SK-N-SH (cell line): ENCODE measurements at regions not wholly inside any gene's neighbourhood (a gene's known extent, or its start where the extent isn't known, plus 50 kb on each side); places are given as distances from the start of the nearest gene placed in this dataset.

Source experiments
- CTCF ChIA-PET: fragments of 300-600, 350-600 bp; formaldehyde crosslinking; extraction: SDS; loops from one replicate; lab custom pipeline; 2021; lab: Yijun Ruan, JAX
- POLR2A ChIA-PET: fragments of 350-600 bp; sonication (Branson Sonifier 250); formaldehyde crosslinking; extraction: SDS; loops from one replicate; lab custom pipeline; 2020; ENCODE audit warnings: antibody characterized with exemption, inconsistent platforms; lab: Yijun Ruan, JAX
- DNase-seq: peaks from one replicate; pipeline ENCODE4 v3.0.0; 2012
- H2AFZ ChIP-seq: fragments of 200-600 bp; sonication (generic); 2 replicates; pipeline ENCODE4 v1.8.1; 2016; ENCODE audit warnings: antibody characterized with exemption, mild to moderate bottlenecking, low read depth
- H3F3A ChIP-seq: fragments of 200-600 bp; sonication (generic); replicated peaks from 2 replicates; pipeline ENCODE3; 2016; ENCODE audit warnings: antibody characterized with exemption, mild to moderate bottlenecking; ENCODE audit not compliant: insufficient read depth
- H3K27ac ChIP-seq, 2 experiments: fragments of 200-500 bp in 1 of 2; fragments of 200-600 bp in 1 of 2; sonication (Bioruptor generic) in 1 of 2; sonication (generic), shearing (Covaris generic) in 1 of 2; 2 replicates each; pipeline versions ENCODE4 v1.5.1 to v1.6.1; 2014 to 2016; ENCODE audit warnings: low read depth in 2 of 2, inconsistent platforms in 1 of 2, low read length in 1 of 2, mild to moderate bottlenecking in 1 of 2, mixed read lengths in 1 of 2
- H3K27me3 ChIP-seq: fragments of 200-600 bp; sonication (generic), shearing (Covaris generic); 2 replicates; pipeline ENCODE4 v1.6.1; 2016; ENCODE audit warnings: mixed run types; ENCODE audit not compliant: insufficient read depth
- H3K36me3 ChIP-seq, 2 experiments: fragments of 200-500 bp in 1 of 2; fragments of 200-600 bp in 1 of 2; sonication (Bioruptor generic) in 1 of 2; sonication (generic) in 1 of 2; replicated peaks in 1 of 2; 2 replicates each; pipeline versions ENCODE3 to v1.5.1; 2014 to 2016; ENCODE audit warnings: low read length in 1 of 2, mild to moderate bottlenecking in 1 of 2; ENCODE audit not compliant: insufficient read depth in 2 of 2, control insufficient read depth in 1 of 2
- H3K4me1 ChIP-seq, 2 experiments: fragments of 200-500 bp in 1 of 2; fragments of 200-600 bp in 1 of 2; sonication (Bioruptor generic) in 1 of 2; sonication (generic), shearing (Covaris generic) in 1 of 2; 2 replicates each; pipeline versions ENCODE4 v1.5.1 to v1.6.1; 2014 to 2016; ENCODE audit warnings: low read depth in 1 of 2, low read length in 1 of 2, mixed run types in 1 of 2; ENCODE audit not compliant: insufficient read depth in 2 of 2, control insufficient read depth in 1 of 2
- H3K4me2 ChIP-seq: fragments of 200-600 bp; sonication (generic), shearing (Covaris generic); 2 replicates; pipeline ENCODE4 v1.6.1; 2017; ENCODE audit warnings: mixed run types
- H3K4me3 ChIP-seq, 2 experiments: fragments of 200-500 bp in 1 of 2; fragments of 200-600 bp in 1 of 2; sonication (Bioruptor generic) in 1 of 2; sonication (generic), shearing (Covaris generic) in 1 of 2; 2 replicates each; pipeline versions ENCODE4 v1.5.1 to v1.8.1; 2014 to 2016; ENCODE audit warnings: low read depth in 2 of 2, inconsistent platforms in 1 of 2, low read length in 1 of 2, mild to moderate bottlenecking in 1 of 2, mixed read lengths in 1 of 2, moderate library complexity in 1 of 2
- H3K79me2 ChIP-seq: fragments of 200-600 bp; sonication (generic); 2 replicates; pipeline ENCODE4 v1.8.1; 2017; ENCODE audit warnings: mild to moderate bottlenecking; ENCODE audit not compliant: insufficient read depth
- H3K9ac ChIP-seq: fragments of 200-600 bp; sonication (generic); 2 replicates; pipeline ENCODE4 v1.6.1; 2017; ENCODE audit warnings: mixed run types
- H3K9me2 ChIP-seq: fragments of 200-600 bp; sonication (generic); 2 replicates; pipeline ENCODE4 v1.6.1; 2017; ENCODE audit warnings: mixed run types
- H3K9me3 ChIP-seq: fragments of 200-600 bp; sonication (generic); 2 replicates; pipeline ENCODE4 v1.6.1; 2017; ENCODE audit warnings: mixed run types, mild to moderate bottlenecking, moderate library complexity
- H4K20me1 ChIP-seq: fragments of 200-600 bp; sonication (generic); 2 replicates; pipeline ENCODE4 v1.6.1; 2017; ENCODE audit warnings: mild to moderate bottlenecking, mixed run types; ENCODE audit not compliant: insufficient read depth
- CHD2 ChIP-seq: fragments of 150-350 bp; IDR thresholded peaks from 2 replicates; pipeline ENCODE4 v1.6.1; 2018; ENCODE audit warnings: low read length; ENCODE audit not compliant: partially characterized antibody
- EZH2phosphoT487 ChIP-seq: fragments of 200-600 bp; sonication (generic); IDR thresholded peaks from 2 replicates; pipeline ENCODE4 v1.6.1; 2017; ENCODE audit warnings: low read depth, mixed run types, mild to moderate bottlenecking, antibody characterized with exemption, moderate library complexity, borderline replicate concordance
- FOSL2 ChIP-seq: IDR thresholded peaks from 2 replicates; pipeline ENCODE4 v1.4.0; 2012; ENCODE audit warnings: low read depth, mild to moderate bottlenecking, moderate library complexity, borderline replicate concordance
- FOXM1 ChIP-seq: IDR thresholded peaks from 2 replicates; pipeline ENCODE4 v1.4.0; 2012; ENCODE audit warnings: low read depth, mild to moderate bottlenecking
- GATA2 ChIP-seq: sonication (generic); formaldehyde crosslinking; IDR thresholded peaks from 2 replicates; pipeline ENCODE4 v1.5.0; 2020; ENCODE audit warnings: mild to moderate bottlenecking, missing genetic modification reagents
- NFIC ChIP-seq: IDR thresholded peaks from 2 replicates; pipeline ENCODE4 v1.4.0; 2012; ENCODE audit warnings: borderline replicate concordance
- POLR2AphosphoS5 ChIP-seq: IDR thresholded peaks from 2 replicates; pipeline ENCODE4 v1.6.1; 2012; ENCODE audit warnings: low read depth, low read length
- SIN3A ChIP-seq: IDR thresholded peaks from 2 replicates; pipeline ENCODE4 v1.6.1; 2012; ENCODE audit warnings: low read depth, mild to moderate bottlenecking, low read length, moderate library complexity, borderline replicate concordance
- TAF1 ChIP-seq: IDR thresholded peaks from 2 replicates; pipeline ENCODE4 v1.6.1; 2012; ENCODE audit warnings: low read depth, mild to moderate bottlenecking, low read length, moderate library complexity, borderline replicate concordance
- TEAD4 ChIP-seq: IDR thresholded peaks from 2 replicates; pipeline ENCODE4 v1.4.0; 2012; ENCODE audit warnings: mild to moderate bottlenecking, borderline replicate concordance; ENCODE audit not compliant: insufficient read depth
- WGBS: methylation state at CpG from one replicate; pipeline ENCODE4 v1.1.6; 2017; ENCODE audit warnings: low lambda C conversion rate; 5-methylcytosine and 5-hydroxymethylcytosine counted together
- TF ChIP-seq, protein P1 (sequence below): IDR thresholded peaks from 2 replicates; pipeline ENCODE4 v1.4.0; 2012; ENCODE audit warnings: low read depth
- TF ChIP-seq, protein P2 (sequence below): IDR thresholded peaks from 2 replicates; pipeline ENCODE4 v1.4.0; 2012; ENCODE audit warnings: low read depth, borderline replicate concordance
- TF ChIP-seq, protein P3 (sequence below): IDR thresholded peaks from 2 replicates; pipeline ENCODE4 v1.4.0; 2012; ENCODE audit warnings: low read depth, borderline replicate concordance
- TF ChIP-seq, protein P4 (sequence below): fragments of 150-350 bp; IDR thresholded peaks from 2 replicates; pipeline ENCODE4 v1.6.1; 2016; ENCODE audit warnings: mild to moderate bottlenecking, low read depth, low read length
- TF ChIP-seq, protein P5 (sequence below): fragments of 200-600 bp; sonication (generic); IDR thresholded peaks from 2 replicates; pipeline ENCODE4 v1.6.1; 2017; ENCODE audit warnings: antibody characterized with exemption, mild to moderate bottlenecking, moderate library complexity
- TF ChIP-seq, protein P6 (sequence below): IDR thresholded peaks from 2 replicates; pipeline ENCODE4 v1.6.1; 2012; ENCODE audit warnings: mild to moderate bottlenecking, low read depth, low read length, moderate library complexity

DNA sequence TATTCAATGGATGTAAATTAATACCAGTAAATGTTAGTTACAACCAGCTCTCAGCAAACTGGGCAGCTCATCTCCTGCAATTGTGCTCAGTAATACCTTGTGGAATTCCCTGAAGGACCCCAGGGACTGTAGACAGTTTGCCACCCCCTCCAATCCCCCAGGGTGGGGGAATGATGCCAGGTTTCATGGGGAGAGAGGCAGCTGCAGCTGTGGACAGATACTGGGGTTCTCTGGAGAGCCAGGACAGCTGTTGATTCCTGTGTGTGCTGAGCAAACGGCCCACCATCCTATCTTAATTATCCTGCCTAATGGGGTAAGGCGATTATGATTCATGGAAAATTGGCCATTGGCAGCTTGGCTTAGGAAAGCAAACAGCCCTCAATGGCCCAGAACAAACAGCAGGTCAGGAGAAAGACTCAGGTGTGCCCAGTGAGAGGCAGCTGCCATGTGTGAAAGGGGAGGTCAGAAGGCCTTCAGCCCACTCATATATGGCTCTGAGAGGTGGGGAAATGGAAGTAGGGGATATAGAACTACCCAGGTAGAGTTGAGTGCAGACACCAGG, 148.9 kb upstream of the CTTNBP2NL start:
- H3K4me1 ChIP-seq = peaks cover 0 to 9% of the 10 kb centered on the region in 2 experiments; a peak in 1 of 4 replicates
- no peaks in the 10 kb centered on the region for H4K20me1 ChIP-seq
- no peak overlapping the region for H3K27ac ChIP-seq
- ChIA-PET POLR2A (no interaction called here), CTCF (interaction anchor here (1.1 to 1.5 kb wide), 2 partner anchors 112 to 123 kb away, joined by 3 to 5 read pairs; no protein-coding TSS in a partner anchor)
- H3K9me3 ChIP-seq = no peaks in the 10 kb centered on the region
- DNase-seq = no peak
- WGBS = 0% methylated on average over 2 of the region's 2 CpGs
- H3K9ac ChIP-seq = no peak overlapping the region
- no peak overlapping the region for H2AFZ ChIP-seq
- no peaks in the 10 kb centered on the region for H3K27me3 ChIP-seq
- no peaks in the 10 kb centered on the region for H3K79me2 ChIP-seq
- H3K4me2 ChIP-seq = no peak overlapping the region
- no peaks in the 10 kb centered on the region for H3K36me3 ChIP-seq
- H3F3A ChIP-seq = no peaks in the 10 kb centered on the region
- no peaks in the 10 kb centered on the region for H3K9me2 ChIP-seq
- TF ChIP-seq, protein P1, sequence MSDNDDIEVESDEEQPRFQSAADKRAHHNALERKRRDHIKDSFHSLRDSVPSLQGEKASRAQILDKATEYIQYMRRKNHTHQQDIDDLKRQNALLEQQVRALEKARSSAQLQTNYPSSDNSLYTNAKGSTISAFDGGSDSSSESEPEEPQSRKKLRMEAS = no peak
- TF ChIP-seq, protein P2, sequence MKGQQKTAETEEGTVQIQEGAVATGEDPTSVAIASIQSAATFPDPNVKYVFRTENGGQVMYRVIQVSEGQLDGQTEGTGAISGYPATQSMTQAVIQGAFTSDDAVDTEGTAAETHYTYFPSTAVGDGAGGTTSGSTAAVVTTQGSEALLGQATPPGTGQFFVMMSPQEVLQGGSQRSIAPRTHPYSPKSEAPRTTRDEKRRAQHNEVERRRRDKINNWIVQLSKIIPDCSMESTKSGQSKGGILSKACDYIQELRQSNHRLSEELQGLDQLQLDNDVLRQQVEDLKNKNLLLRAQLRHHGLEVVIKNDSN = no peak
- TF ChIP-seq, protein P3, sequence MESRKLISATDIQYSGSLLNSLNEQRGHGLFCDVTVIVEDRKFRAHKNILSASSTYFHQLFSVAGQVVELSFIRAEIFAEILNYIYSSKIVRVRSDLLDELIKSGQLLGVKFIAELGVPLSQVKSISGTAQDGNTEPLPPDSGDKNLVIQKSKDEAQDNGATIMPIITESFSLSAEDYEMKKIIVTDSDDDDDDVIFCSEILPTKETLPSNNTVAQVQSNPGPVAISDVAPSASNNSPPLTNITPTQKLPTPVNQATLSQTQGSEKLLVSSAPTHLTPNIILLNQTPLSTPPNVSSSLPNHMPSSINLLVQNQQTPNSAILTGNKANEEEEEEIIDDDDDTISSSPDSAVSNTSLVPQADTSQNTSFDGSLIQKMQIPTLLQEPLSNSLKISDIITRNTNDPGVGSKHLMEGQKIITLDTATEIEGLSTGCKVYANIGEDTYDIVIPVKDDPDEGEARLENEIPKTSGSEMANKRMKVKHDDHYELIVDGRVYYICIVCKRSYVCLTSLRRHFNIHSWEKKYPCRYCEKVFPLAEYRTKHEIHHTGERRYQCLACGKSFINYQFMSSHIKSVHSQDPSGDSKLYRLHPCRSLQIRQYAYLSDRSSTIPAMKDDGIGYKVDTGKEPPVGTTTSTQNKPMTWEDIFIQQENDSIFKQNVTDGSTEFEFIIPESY = no peak
- TF ChIP-seq GATA2 (CRISPR knock-in tag) = no peak
- TF ChIP-seq SIN3A = no peak
- no peak for TF ChIP-seq FOXM1
- no peak for TF ChIP-seq NFIC
- TF ChIP-seq EZH2phosphoT487 = no peak
- TF ChIP-seq, protein P4, sequence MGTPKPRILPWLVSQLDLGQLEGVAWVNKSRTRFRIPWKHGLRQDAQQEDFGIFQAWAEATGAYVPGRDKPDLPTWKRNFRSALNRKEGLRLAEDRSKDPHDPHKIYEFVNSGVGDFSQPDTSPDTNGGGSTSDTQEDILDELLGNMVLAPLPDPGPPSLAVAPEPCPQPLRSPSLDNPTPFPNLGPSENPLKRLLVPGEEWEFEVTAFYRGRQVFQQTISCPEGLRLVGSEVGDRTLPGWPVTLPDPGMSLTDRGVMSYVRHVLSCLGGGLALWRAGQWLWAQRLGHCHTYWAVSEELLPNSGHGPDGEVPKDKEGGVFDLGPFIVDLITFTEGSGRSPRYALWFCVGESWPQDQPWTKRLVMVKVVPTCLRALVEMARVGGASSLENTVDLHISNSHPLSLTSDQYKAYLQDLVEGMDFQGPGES = no peak
- no peak for TF ChIP-seq POLR2AphosphoS5
- no peak for TF ChIP-seq TEAD4
- TF ChIP-seq, protein P5, sequence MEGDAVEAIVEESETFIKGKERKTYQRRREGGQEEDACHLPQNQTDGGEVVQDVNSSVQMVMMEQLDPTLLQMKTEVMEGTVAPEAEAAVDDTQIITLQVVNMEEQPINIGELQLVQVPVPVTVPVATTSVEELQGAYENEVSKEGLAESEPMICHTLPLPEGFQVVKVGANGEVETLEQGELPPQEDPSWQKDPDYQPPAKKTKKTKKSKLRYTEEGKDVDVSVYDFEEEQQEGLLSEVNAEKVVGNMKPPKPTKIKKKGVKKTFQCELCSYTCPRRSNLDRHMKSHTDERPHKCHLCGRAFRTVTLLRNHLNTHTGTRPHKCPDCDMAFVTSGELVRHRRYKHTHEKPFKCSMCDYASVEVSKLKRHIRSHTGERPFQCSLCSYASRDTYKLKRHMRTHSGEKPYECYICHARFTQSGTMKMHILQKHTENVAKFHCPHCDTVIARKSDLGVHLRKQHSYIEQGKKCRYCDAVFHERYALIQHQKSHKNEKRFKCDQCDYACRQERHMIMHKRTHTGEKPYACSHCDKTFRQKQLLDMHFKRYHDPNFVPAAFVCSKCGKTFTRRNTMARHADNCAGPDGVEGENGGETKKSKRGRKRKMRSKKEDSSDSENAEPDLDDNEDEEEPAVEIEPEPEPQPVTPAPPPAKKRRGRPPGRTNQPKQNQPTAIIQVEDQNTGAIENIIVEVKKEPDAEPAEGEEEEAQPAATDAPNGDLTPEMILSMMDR = no peak
- TF ChIP-seq TAF1 = no peak
- TF ChIP-seq FOSL2 = no peak
- no peak for TF ChIP-seq CHD2
- TF ChIP-seq, protein P6, sequence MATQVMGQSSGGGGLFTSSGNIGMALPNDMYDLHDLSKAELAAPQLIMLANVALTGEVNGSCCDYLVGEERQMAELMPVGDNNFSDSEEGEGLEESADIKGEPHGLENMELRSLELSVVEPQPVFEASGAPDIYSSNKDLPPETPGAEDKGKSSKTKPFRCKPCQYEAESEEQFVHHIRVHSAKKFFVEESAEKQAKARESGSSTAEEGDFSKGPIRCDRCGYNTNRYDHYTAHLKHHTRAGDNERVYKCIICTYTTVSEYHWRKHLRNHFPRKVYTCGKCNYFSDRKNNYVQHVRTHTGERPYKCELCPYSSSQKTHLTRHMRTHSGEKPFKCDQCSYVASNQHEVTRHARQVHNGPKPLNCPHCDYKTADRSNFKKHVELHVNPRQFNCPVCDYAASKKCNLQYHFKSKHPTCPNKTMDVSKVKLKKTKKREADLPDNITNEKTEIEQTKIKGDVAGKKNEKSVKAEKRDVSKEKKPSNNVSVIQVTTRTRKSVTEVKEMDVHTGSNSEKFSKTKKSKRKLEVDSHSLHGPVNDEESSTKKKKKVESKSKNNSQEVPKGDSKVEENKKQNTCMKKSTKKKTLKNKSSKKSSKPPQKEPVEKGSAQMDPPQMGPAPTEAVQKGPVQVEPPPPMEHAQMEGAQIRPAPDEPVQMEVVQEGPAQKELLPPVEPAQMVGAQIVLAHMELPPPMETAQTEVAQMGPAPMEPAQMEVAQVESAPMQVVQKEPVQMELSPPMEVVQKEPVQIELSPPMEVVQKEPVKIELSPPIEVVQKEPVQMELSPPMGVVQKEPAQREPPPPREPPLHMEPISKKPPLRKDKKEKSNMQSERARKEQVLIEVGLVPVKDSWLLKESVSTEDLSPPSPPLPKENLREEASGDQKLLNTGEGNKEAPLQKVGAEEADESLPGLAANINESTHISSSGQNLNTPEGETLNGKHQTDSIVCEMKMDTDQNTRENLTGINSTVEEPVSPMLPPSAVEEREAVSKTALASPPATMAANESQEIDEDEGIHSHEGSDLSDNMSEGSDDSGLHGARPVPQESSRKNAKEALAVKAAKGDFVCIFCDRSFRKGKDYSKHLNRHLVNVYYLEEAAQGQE = no peak
- H3K4me3 ChIP-seq = no peak overlapping the region
